Endothelial cell of umbilical vein (primary cell): ENCODE measurements at regions not wholly inside any gene's neighbourhood (a gene's known extent, or its start where the extent isn't known, plus 50 kb on each side); places are given as distances from the start of the nearest gene placed in this dataset.

Source experiments
- BruUV-seq: library from RNA; stranded (reverse); fragments of 400-500 nt; replicated peaks from 2 replicates; lab custom pipeline; 2021; lab: Mats Ljungman, UMichigan
- CTCF ChIA-PET: fragments of 300-600, 350-600 bp; sonication (Branson Sonifier 250); formaldehyde crosslinking; loops from one replicate; lab custom pipeline; 2021; ENCODE audit warnings: antibody characterized with exemption, inconsistent platforms; lab: Charles Lee
- POLR2A ChIA-PET: fragments of 300-600, 350-600 bp; sonication (Branson Sonifier 250); formaldehyde crosslinking; loops from one replicate; lab custom pipeline; 2021; ENCODE audit warnings: antibody characterized with exemption, inconsistent platforms; lab: Charles Lee
- DNase-seq: peaks from one replicate; pipeline ENCODE4 v3.0.0-alpha.2; 2011; ENCODE audit warnings: low read depth, low spot score
- FAIRE-seq: peaks from 2 replicates; lab custom pipeline; 2011; peaks lifted over from hg19 to GRCh38; lab: Jason Lieb, UNC
- H2AFZ ChIP-seq: 2 replicates; pipeline ENCODE4 v1.6.0; 2012; ENCODE audit warnings: low read depth, low read length, control low read depth, inconsistent platforms
- H3K27ac ChIP-seq: 2 replicates; pipeline ENCODE4 v1.5.1; 2011; ENCODE audit warnings: low read depth, mild to moderate bottlenecking, control low read depth, low read length, moderate library complexity; ENCODE audit not compliant: insufficient read depth
- H3K27me3 ChIP-seq, 2 experiments: 2 replicates each; pipeline versions ENCODE4 v1.6.0 to v1.6.1; 2011; ENCODE audit warnings: low read length in 2 of 2, mixed read lengths in 1 of 2; ENCODE audit not compliant: control insufficient read depth in 2 of 2, insufficient read depth in 2 of 2
- H3K36me3 ChIP-seq, 2 experiments: 2 replicates in 1 of 2; 3 replicates in 1 of 2; pipeline ENCODE4 v1.5.1; 2011; ENCODE audit warnings: low read length in 2 of 2, mild to moderate bottlenecking in 1 of 2, moderate library complexity in 1 of 2; ENCODE audit not compliant: control insufficient read depth in 2 of 2, insufficient read depth in 2 of 2; ENCODE audit errors: extremely low read depth in 1 of 2
- H3K4me1 ChIP-seq: 3 replicates; pipeline ENCODE4 v1.5.1; 2011; ENCODE audit warnings: mild to moderate bottlenecking, low read length; ENCODE audit not compliant: control insufficient read depth, insufficient read depth; ENCODE audit errors: extremely low read depth
- H3K4me2 ChIP-seq: 2 replicates; pipeline ENCODE4 v1.6.1; 2011; ENCODE audit warnings: low read length, control low read depth, mixed read lengths; ENCODE audit not compliant: insufficient read depth
- H3K4me3 ChIP-seq, 3 experiments: fragments of 200-600 bp in 1 of 3; sonication (generic), shearing (Covaris generic) in 1 of 3; replicated peaks in 1 of 3; 2 replicates each; pipeline ENCODE4 v1.5.1; 2011 to 2016; ENCODE audit warnings: control low read depth in 3 of 3, low read length in 3 of 3, mild to moderate bottlenecking in 2 of 3, inconsistent platforms in 1 of 3, low read depth in 1 of 3, moderate library complexity in 1 of 3; ENCODE audit not compliant: insufficient read depth in 1 of 3
- H3K79me2 ChIP-seq: 2 replicates; pipeline ENCODE4 v1.6.0; 2012; ENCODE audit warnings: low read length, inconsistent platforms; ENCODE audit not compliant: control insufficient read depth, insufficient read depth
- H3K9ac ChIP-seq: replicated peaks from 2 replicates; pipeline ENCODE3; 2011; ENCODE audit warnings: low read length, control low read depth; ENCODE audit not compliant: insufficient read depth; ENCODE audit errors: extremely low read depth
- H3K9me1 ChIP-seq: replicated peaks from 3 replicates; pipeline ENCODE4 v1.6.0; 2011; ENCODE audit warnings: mild to moderate bottlenecking, low read length; ENCODE audit not compliant: control insufficient read depth, insufficient read depth; ENCODE audit errors: extremely low read depth
- H3K9me3 ChIP-seq: replicated peaks from 2 replicates; pipeline ENCODE4 v1.5.1; 2012; ENCODE audit warnings: low read length, inconsistent platforms; ENCODE audit not compliant: control insufficient read depth, insufficient read depth
- H4K20me1 ChIP-seq: replicated peaks from 2 replicates; pipeline ENCODE3; 2011; ENCODE audit warnings: mild to moderate bottlenecking, low read length; ENCODE audit not compliant: control insufficient read depth, insufficient read depth; ENCODE audit errors: extremely low read depth
- CTCF ChIP-seq, 2 donors: IDR thresholded peaks; 1 replicate in 1 of 2; 2 replicates in 1 of 2; pipeline ENCODE4 v1.5.1; 2011; ENCODE audit warnings: low read length in 2 of 2, mild to moderate bottlenecking in 2 of 2, moderate library complexity in 2 of 2, control low read depth in 1 of 2, inconsistent platforms in 1 of 2, low read depth in 1 of 2; ENCODE audit not compliant: insufficient read depth in 1 of 2; ENCODE audit errors: extremely low read depth in 1 of 2
- EZH2 ChIP-seq: IDR thresholded peaks from 2 replicates; pipeline ENCODE4 v1.6.1; 2012; ENCODE audit warnings: borderline replicate concordance, low read depth, mild to moderate bottlenecking, moderate library complexity, low read length, inconsistent platforms; ENCODE audit not compliant: severe bottlenecking
- JUN ChIP-seq: IDR thresholded peaks from 2 replicates; pipeline ENCODE4 v1.6.1; 2011; ENCODE audit warnings: borderline replicate concordance, low read depth; ENCODE audit not compliant: insufficient read length, insufficient read depth
- MYC ChIP-seq: IDR thresholded peaks from one replicate; pipeline ENCODE4 v1.6.1; 2011; ENCODE audit warnings: mild to moderate bottlenecking, low read depth, low read length
- POLR2A ChIP-seq: IDR thresholded peaks from 2 replicates; pipeline ENCODE4 v1.6.1; 2012; ENCODE audit warnings: low read depth, mild to moderate bottlenecking, control low read depth, low read length
- POLR2AphosphoS5 ChIP-seq: IDR thresholded peaks from 2 replicates; pipeline ENCODE4 v1.6.1; 2012; ENCODE audit warnings: low read depth, mild to moderate bottlenecking, control low read depth, low read length, moderate library complexity; ENCODE audit not compliant: insufficient read depth
- dilution Hi-C: fragments of 300-500 bp; cut with MboI; formaldehyde crosslinking; loops from one replicate; pipeline ENCODE4 v1.15.0; 2019; ENCODE audit warnings: low sequenced_read_pairs; ENCODE audit not compliant: extremely low pct_ligation_motif_present
- intact Hi-C: fragments of 100-400 bp; cut with micrococcal nuclease; formaldehyde crosslinking; loops from one replicate; pipeline ENCODE4 v1.10.0; 2022

GRCh38 chr21:16707274-16707673, 805.6 kb upstream of the CXADR start:
- Histone ChIP-seq H3K9ac (no peak overlapping the region), H2AFZ (no peak overlapping the region), H3K27ac (no peak overlapping the region), H3K9me3 (no peaks in the 10 kb centered on the region), H3K4me3 (no peak overlapping the region), H4K20me1 (no peaks in the 10 kb centered on the region), H3K4me1 (no peaks in the 10 kb centered on the region), H3K9me1 (no peaks in the 10 kb centered on the region), H3K36me3 (no peaks in the 10 kb centered on the region), H3K79me2 (no peaks in the 10 kb centered on the region), H3K27me3 (no peaks in the 10 kb centered on the region), H3K4me2 (no peak overlapping the region)
- no TSS peak for BruUV-seq
- ChIA-PET CTCF (no interaction called here), POLR2A (no interaction called here)
- dilution Hi-C loops (no loop called here), intact Hi-C loops (no loop called here)
- FAIRE-seq (no peak), DNase-seq (no peak)
- TF ChIP-seq CTCF (IDR thresholded peaks at IDR 0.05; ENCODE audit: extremely low read depth in 1 of 2, insufficient read depth in 1 of 2, low read depth in 1 of 2, low read length in 2 of 2) (no peak), POLR2A (no peak), POLR2AphosphoS5 (no peak), MYC (no peak), JUN (no peak), EZH2 (no peak)
